ENCODE measurements at regions not wholly inside any gene's neighbourhood (a gene's known extent, or its start where the extent isn't known, plus 50 kb on each side); places are given as distances from the start of the nearest gene placed in this dataset.
"Not testable (repeated sequence)": the region's sequence is repeated elsewhere in the genome, so short reads cannot be mapped to it uniquely, and the experiment has no call there.

- Mint-ChIP-seq H3K27me3 (ENCODE audit: low read depth) (no peaks in the 10 kb centered on the region), H3K36me3 (ENCODE audit: low read depth) (no peaks in the 10 kb centered on the region), H3K4me3 (no peak overlapping the region), H3K4me1 (ENCODE audit: low read depth) (no peaks in the 10 kb centered on the region), H3K27ac (no peak overlapping the region), H3K9me3 (ENCODE audit: insufficient read depth) (no peaks in the 10 kb centered on the region)
- DNase-seq (no peak), ATAC-seq (no peak)
- POLR2A ChIA-PET, result no interaction called here
- CTCF ChIA-PET, result no interaction called here
Measured at GRCh38 chr11:79634905-79635304, 194.1 kb upstream of the TENM4 start.

- Mint-ChIP-seq H3K27me3 (ENCODE audit: low read depth) (no peaks in the 10 kb centered on the region), H3K9me3 (ENCODE audit: insufficient read depth) (no peaks in the 10 kb centered on the region), H3K36me3 (ENCODE audit: low read depth) (no peaks in the 10 kb centered on the region), H3K27ac (no peak overlapping the region), H3K4me1 (ENCODE audit: low read depth) (no peaks in the 10 kb centered on the region), H3K4me3 (no peak overlapping the region)
- DNase-seq (no peak), ATAC-seq (no peak)
- ChIA-PET CTCF (no interaction called here), POLR2A (no interaction called here)
Measured at GRCh38 chr11:79627281-79627680, 186.5 kb upstream of the TENM4 start.

- ATAC-seq, result no peak
- Mint-ChIP-seq H3K4me1 (ENCODE audit: low read depth) (no peaks in the 10 kb centered on the region), H3K27me3 (ENCODE audit: low read depth) (no peaks in the 10 kb centered on the region), H3K27ac (no peak overlapping the region), H3K9me3 (ENCODE audit: insufficient read depth) (no peaks in the 10 kb centered on the region), H3K36me3 (ENCODE audit: low read depth) (no peaks in the 10 kb centered on the region), H3K4me3 (no peak overlapping the region)
- POLR2A ChIA-PET, result no interaction called here
- DNase-seq, result no peak
- CTCF ChIA-PET, result no interaction called here
Measured at GRCh38 chr11:79626135-79627075, 185.6 kb upstream of the TENM4 start.

GRCh38 chr11:79623375-79623774 is 182.5 kb upstream of the TENM4 start:
- ChIA-PET CTCF (no interaction called here), POLR2A (no interaction called here)
- no peak overlapping the region for H3K4me3 Mint-ChIP-seq
- ATAC-seq, result no peak
- no peaks in the 10 kb centered on the region for H3K36me3 Mint-ChIP-seq (ENCODE audit: low read depth)
- no peak overlapping the region for H3K27ac Mint-ChIP-seq
- DNase-seq, result no peak
- no peaks in the 10 kb centered on the region for H3K9me3 Mint-ChIP-seq (ENCODE audit: insufficient read depth)
- no peaks in the 10 kb centered on the region for H3K4me1 Mint-ChIP-seq (ENCODE audit: low read depth)
- no peaks in the 10 kb centered on the region for H3K27me3 Mint-ChIP-seq (ENCODE audit: low read depth)

GRCh38 chr11:79617561-79617960 is 176.7 kb upstream of the TENM4 start:
- H3K4me3 Mint-ChIP-seq, result no peak overlapping the region
- POLR2A ChIA-PET, result no interaction called here
- no peaks in the 10 kb centered on the region for H3K4me1 Mint-ChIP-seq (ENCODE audit: low read depth)
- CTCF ChIA-PET, result no interaction called here
- H3K27me3 Mint-ChIP-seq (ENCODE audit: low read depth), result no peaks in the 10 kb centered on the region
- H3K9me3 Mint-ChIP-seq (ENCODE audit: insufficient read depth), result no peaks in the 10 kb centered on the region
- no peaks in the 10 kb centered on the region for H3K36me3 Mint-ChIP-seq (ENCODE audit: low read depth)
- no peak for DNase-seq
- ATAC-seq, result no peak
- H3K27ac Mint-ChIP-seq, result no peak overlapping the region

- H3K36me3 Mint-ChIP-seq (ENCODE audit: low read depth), result no peaks in the 10 kb centered on the region
- DNase-seq (no peak), ATAC-seq (no peak)
- ChIA-PET POLR2A (no interaction called here), CTCF (no interaction called here)
- no peaks in the 10 kb centered on the region for H3K4me1 Mint-ChIP-seq (ENCODE audit: low read depth)
- H3K27me3 Mint-ChIP-seq (ENCODE audit: low read depth), result no peaks in the 10 kb centered on the region
- no peak overlapping the region for H3K4me3 Mint-ChIP-seq
- no peak overlapping the region for H3K27ac Mint-ChIP-seq
- H3K9me3 Mint-ChIP-seq (ENCODE audit: insufficient read depth), result no peaks in the 10 kb centered on the region
Measured at GRCh38 chr11:79616392-79616851, 175.6 kb upstream of the TENM4 start.

- ChIA-PET POLR2A (interaction anchor here (0.6 kb wide), 1 partner anchor 152 kb away, joined by 3 read pairs; no protein-coding TSS in a partner anchor), CTCF (no interaction called here)
- Mint-ChIP-seq H3K4me3 (no peak overlapping the region), H3K27ac (no peak overlapping the region), H3K36me3 (ENCODE audit: low read depth) (no peaks in the 10 kb centered on the region), H3K9me3 (ENCODE audit: insufficient read depth) (no peaks in the 10 kb centered on the region), H3K4me1 (ENCODE audit: low read depth) (no peaks in the 10 kb centered on the region), H3K27me3 (ENCODE audit: low read depth) (no peaks in the 10 kb centered on the region)
- DNase-seq, result no peak
- ATAC-seq, result no peak
Measured at GRCh38 chr11:79615425-79615824, 174.6 kb upstream of the TENM4 start.

GRCh38 chr11:79610678-79611077 is 169.8 kb upstream of the TENM4 start:
- DNase-seq, result no peak
- POLR2A ChIA-PET, result no interaction called here
- Mint-ChIP-seq H3K4me3 (no peak overlapping the region), H3K27ac (no peak overlapping the region), H3K9me3 (ENCODE audit: insufficient read depth) (no peaks in the 10 kb centered on the region), H3K27me3 (ENCODE audit: low read depth) (no peaks in the 10 kb centered on the region), H3K36me3 (ENCODE audit: low read depth) (no peaks in the 10 kb centered on the region), H3K4me1 (ENCODE audit: low read depth) (no peaks in the 10 kb centered on the region)
- no peak for ATAC-seq
- CTCF ChIA-PET, result no interaction called here

- DNase-seq (no peak), ATAC-seq (no peak)
- CTCF ChIA-PET, result no interaction called here
- no peaks in the 10 kb centered on the region for H3K36me3 Mint-ChIP-seq (ENCODE audit: low read depth)
- no peak overlapping the region for H3K4me3 Mint-ChIP-seq
- POLR2A ChIA-PET, result no interaction called here
- H3K4me1 Mint-ChIP-seq (ENCODE audit: low read depth), result no peaks in the 10 kb centered on the region
- no peaks in the 10 kb centered on the region for H3K9me3 Mint-ChIP-seq (ENCODE audit: insufficient read depth)
- no peak overlapping the region for H3K27ac Mint-ChIP-seq
- H3K27me3 Mint-ChIP-seq (ENCODE audit: low read depth), result no peaks in the 10 kb centered on the region
Measured at GRCh38 chr11:79610139-79610538, 169.3 kb upstream of the TENM4 start.

- ATAC-seq (no peak), DNase-seq (no peak)
- Mint-ChIP-seq H3K27ac (no peak overlapping the region), H3K4me3 (no peak overlapping the region), H3K9me3 (ENCODE audit: insufficient read depth) (no peaks in the 10 kb centered on the region), H3K27me3 (ENCODE audit: low read depth) (no peaks in the 10 kb centered on the region), H3K4me1 (ENCODE audit: low read depth) (no peaks in the 10 kb centered on the region), H3K36me3 (ENCODE audit: low read depth) (no peaks in the 10 kb centered on the region)
- CTCF ChIA-PET, result no interaction called here
- POLR2A ChIA-PET, result no interaction called here
Measured at GRCh38 chr11:79609511-79609910, 168.7 kb upstream of the TENM4 start.

- H3K27ac Mint-ChIP-seq; DNase-seq; H3K4me3 Mint-ChIP-seq; H3K4me1 Mint-ChIP-seq (ENCODE audit: low read depth); H3K9me3 Mint-ChIP-seq (ENCODE audit: insufficient read depth); POLR2A ChIA-PET; ATAC-seq; H3K36me3 Mint-ChIP-seq (ENCODE audit: low read depth); CTCF ChIA-PET; H3K27me3 Mint-ChIP-seq (ENCODE audit: low read depth): not testable (repeated sequence)
Measured at GRCh38 chr11:79606461-79606860, 165.6 kb upstream of the TENM4 start.

GRCh38 chr11:79600711-79601110 is 159.9 kb upstream of the TENM4 start:
- ATAC-seq (no peak), DNase-seq (no peak)
- Mint-ChIP-seq H3K9me3 (ENCODE audit: insufficient read depth) (no peaks in the 10 kb centered on the region), H3K4me3 (no peak overlapping the region), H3K4me1 (ENCODE audit: low read depth) (no peaks in the 10 kb centered on the region), H3K27ac (no peak overlapping the region), H3K27me3 (ENCODE audit: low read depth) (no peaks in the 10 kb centered on the region), H3K36me3 (ENCODE audit: low read depth) (no peaks in the 10 kb centered on the region)
- ChIA-PET POLR2A (no interaction called here), CTCF (no interaction called here)

- no peak overlapping the region for H3K4me3 Mint-ChIP-seq
- H3K27me3 Mint-ChIP-seq (ENCODE audit: low read depth), result no peaks in the 10 kb centered on the region
- ATAC-seq, result no peak
- no peak for DNase-seq
- no peak overlapping the region for H3K27ac Mint-ChIP-seq
- H3K4me1 Mint-ChIP-seq (ENCODE audit: low read depth), result no peaks in the 10 kb centered on the region
- H3K36me3 Mint-ChIP-seq (ENCODE audit: low read depth), result no peaks in the 10 kb centered on the region
- no peaks in the 10 kb centered on the region for H3K9me3 Mint-ChIP-seq (ENCODE audit: insufficient read depth)
- POLR2A ChIA-PET, result no interaction called here
- CTCF ChIA-PET, result no interaction called here
Measured at GRCh38 chr11:79594834-79595233, 154.0 kb upstream of the TENM4 start.
